Heart right ventricle (tissue), 16 donors: ENCODE measurements at regions not wholly inside any gene's neighbourhood (a gene's known extent, or its start where the extent isn't known, plus 50 kb on each side); places are given as distances from the start of the nearest gene placed in this dataset.

Experiments
- ATAC-seq, 8 donors: fragments of 200-7000 bp; cut with Tn5 transposase; one replicate each; pipeline ENCODE4 v1.9.1; 2020; ENCODE audit warnings: mild to moderate bottlenecking in 8 of 8, moderate library complexity in 8 of 8, moderate number of reproducible peaks in 1 of 8
- DNase-seq, 2 donors: peaks; one replicate each; pipeline ENCODE4 v3.0.0-alpha.2; 2020
- H3K27ac ChIP-seq, 10 donors: fragments of 200-600 bp; sonication (generic) in 2 of 10; one replicate each; pipeline versions ENCODE4 v1.5.0 to v1.8.0; 2020 to 2022; ENCODE audit warnings: mild to moderate bottlenecking in 3 of 10
- H3K27me3 ChIP-seq, 7 donors: fragments of 200-600 bp; one replicate each; pipeline ENCODE4 v1.8.0; 2021 to 2022; ENCODE audit warnings: mild to moderate bottlenecking in 2 of 7
- H3K36me3 ChIP-seq, 9 donors: fragments of 200-600 bp; sonication (generic) in 1 of 9; one replicate each; pipeline versions ENCODE4 v1.5.0 to v1.8.0; 2020 to 2022; ENCODE audit warnings: mild to moderate bottlenecking in 2 of 9
- H3K4me1 ChIP-seq, 9 donors: fragments of 200-600 bp; sonication (generic) in 1 of 9; one replicate each; pipeline versions ENCODE4 v1.5.0 to v1.8.0; 2020 to 2022; ENCODE audit warnings: mild to moderate bottlenecking in 4 of 9
- H3K4me3 ChIP-seq, 10 donors: fragments of 200-600 bp; sonication (generic) in 2 of 10; one replicate each; pipeline versions ENCODE4 v1.5.0 to v1.8.0; 2020 to 2022; ENCODE audit warnings: mild to moderate bottlenecking in 7 of 10, moderate library complexity in 2 of 10
- H3K9me3 ChIP-seq, 11 donors: fragments of 200-600 bp in 10 of 11; sonication (generic) in 2 of 11; one replicate each; pipeline versions ENCODE4 v1.5.0 to v1.8.0; 2013 to 2022; ENCODE audit warnings: mild to moderate bottlenecking in 2 of 11, control low read depth in 1 of 11, moderate library complexity in 1 of 11
- WGBS, 2 donors: extraction: QIAGEN DNeasy Blood & Tissue Kit; methylation state at CpG; one replicate each; pipeline ENCODE4 v1.1.7; 2013; ENCODE audit warnings: inconsistent platforms in 1 of 2; 5-methylcytosine and 5-hydroxymethylcytosine counted together
- intact Hi-C, 10 donors: fragments of 100-400 bp; cut with DNase I; formaldehyde crosslinking; loops; one replicate each; pipeline versions ENCODE4 v1.11.1 to v1.14.2; 2022
- TF ChIP-seq, protein P1 (sequence below), 9 donors: fragments of 200-600 bp; sonication (generic) in 2 of 9; IDR thresholded peaks; one replicate each; pipeline versions ENCODE4 v1.5.0 to v1.8.0; 2021 to 2022; ENCODE audit warnings: antibody characterized with exemption in 9 of 9, mild to moderate bottlenecking in 5 of 9, moderate library complexity in 1 of 9
- donor health status: Arrhythmogenic right ventricular cardiomyopathy.
- donor health status: ischemic (EF 13 %, LVEDD 7.1; RV severe dilation, severe dysfunction).
- donor health status: healthy with polysubstance abuse.
- donor health status: DM: no; HTN: yes; CAD: no.
- donor health status: DM: no; HTN: no; CAD: no.
- donor health status: ischemic (EF 25% LVEDD 6.9; RV normal size, moderate dysfunction).
- donor health status: ischemic (EF 25% LVEDD 5.7; RV mildly dilated, moderate dysfunction).
- donor health status: healthy.
- donor health status: DM: yes; HTN: yes; CAD: no.
- donor health status: Ischemic cardiomyopathy.
- donor health status: ischemic (EF 35%, LVEDD 5.7; RV mildly dilated, moderate dysfunction).
- donor health status: nonischemic (EF 11% LVEDD 7.7; RV severe dilation, severe dysfunction).
- donor health status: DM: yes; HTN: yes; CAD: no.
- donor health status: PGD.
- donor health status: ischemic (EF 29% LVEDD 5.4; RV normal size, mild dysfunction).
- donor health status: nonischemic (EF 23%, LVEDD 6.1; RV moderate dilation, normal function).

DNA sequence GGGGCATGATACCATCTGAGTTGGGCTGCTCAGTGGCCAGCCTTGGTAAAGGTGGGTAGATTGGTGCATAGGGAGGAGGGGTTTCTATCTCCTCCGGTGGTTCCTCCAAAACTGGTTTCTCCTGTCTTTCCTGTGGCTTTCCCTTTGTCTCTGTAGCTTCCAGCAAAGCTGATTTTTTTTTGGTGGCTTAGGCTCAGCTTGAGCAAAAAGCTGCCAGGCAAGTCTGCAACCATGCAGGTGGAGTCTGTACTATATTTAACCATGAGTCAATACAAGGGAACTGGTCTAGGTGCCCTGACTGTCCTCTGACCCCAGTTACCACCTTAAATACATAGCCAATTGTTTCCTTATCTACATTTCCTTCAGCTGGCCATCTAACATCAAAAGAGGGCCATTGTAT is 64.0 kb upstream of the ZNF681 start:
- intact Hi-C loops = no loop called here

DNA sequence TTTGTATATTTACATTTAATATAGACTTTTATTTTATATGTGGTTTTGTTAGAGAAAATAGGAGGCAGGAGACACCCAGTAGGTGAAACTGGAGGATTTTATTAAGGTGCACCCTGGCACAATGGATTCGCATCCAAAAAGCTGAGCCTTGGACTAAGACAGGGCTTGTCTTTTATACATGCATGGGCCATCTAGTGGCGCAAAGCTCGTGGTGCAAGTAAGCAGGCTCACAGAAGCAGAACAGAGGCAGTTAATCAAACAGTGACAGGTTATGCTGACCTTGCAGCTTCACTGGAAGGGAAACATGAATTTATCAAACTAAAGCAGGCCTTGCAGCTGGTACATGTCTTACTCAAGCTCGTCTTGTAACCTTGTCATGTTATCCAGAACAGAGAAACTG is 58.8 kb upstream of the ZNF681 start:
- ATAC-seq = peak in 2 of 8 donors; percentile 42 to 48

More for the DNA sequence above, 64.0 kb upstream of the ZNF681 start:
- Histone ChIP-seq H3K9me3 (peaks cover 0 to 89% (median 34%) of the 10 kb centered on the region in 11 donors), H3K27me3 (no peaks in the 10 kb centered on the region), H3K4me1 (no peaks in the 10 kb centered on the region), H3K36me3 (no peaks in the 10 kb centered on the region), H3K27ac (no peak overlapping the region), H3K4me3 (no peak overlapping the region)
- WGBS, 2 donors = 97 to 100% methylated on average over 1 of the region's 1 CpG
- ATAC-seq = no peak
- no peak for DNase-seq
- TF ChIP-seq, protein P1, sequence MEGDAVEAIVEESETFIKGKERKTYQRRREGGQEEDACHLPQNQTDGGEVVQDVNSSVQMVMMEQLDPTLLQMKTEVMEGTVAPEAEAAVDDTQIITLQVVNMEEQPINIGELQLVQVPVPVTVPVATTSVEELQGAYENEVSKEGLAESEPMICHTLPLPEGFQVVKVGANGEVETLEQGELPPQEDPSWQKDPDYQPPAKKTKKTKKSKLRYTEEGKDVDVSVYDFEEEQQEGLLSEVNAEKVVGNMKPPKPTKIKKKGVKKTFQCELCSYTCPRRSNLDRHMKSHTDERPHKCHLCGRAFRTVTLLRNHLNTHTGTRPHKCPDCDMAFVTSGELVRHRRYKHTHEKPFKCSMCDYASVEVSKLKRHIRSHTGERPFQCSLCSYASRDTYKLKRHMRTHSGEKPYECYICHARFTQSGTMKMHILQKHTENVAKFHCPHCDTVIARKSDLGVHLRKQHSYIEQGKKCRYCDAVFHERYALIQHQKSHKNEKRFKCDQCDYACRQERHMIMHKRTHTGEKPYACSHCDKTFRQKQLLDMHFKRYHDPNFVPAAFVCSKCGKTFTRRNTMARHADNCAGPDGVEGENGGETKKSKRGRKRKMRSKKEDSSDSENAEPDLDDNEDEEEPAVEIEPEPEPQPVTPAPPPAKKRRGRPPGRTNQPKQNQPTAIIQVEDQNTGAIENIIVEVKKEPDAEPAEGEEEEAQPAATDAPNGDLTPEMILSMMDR (IDR thresholded peaks at IDR 0.05) = no peak

DNA sequence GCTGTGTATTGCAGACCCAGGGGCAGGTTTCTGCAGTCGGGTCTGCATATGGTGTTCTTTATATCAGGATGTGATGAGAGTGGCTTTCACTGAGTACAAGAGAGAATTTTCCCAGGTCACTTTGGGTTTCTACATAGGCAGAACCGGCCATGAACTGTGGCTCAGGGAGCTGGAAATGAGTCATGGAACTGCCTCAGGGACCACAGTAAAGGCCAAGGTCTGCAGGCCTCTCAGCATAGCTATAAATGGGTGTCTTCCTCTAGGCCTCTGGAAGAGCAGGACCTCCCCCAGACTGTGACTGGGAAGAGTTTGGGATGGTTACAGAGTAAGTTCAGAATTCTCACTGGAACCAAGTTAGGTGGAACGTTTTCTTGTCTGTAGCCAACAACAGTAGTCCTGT is 51.8 kb upstream of the ZNF681 start:
- H3K9me3 ChIP-seq = peaks cover 0 to 15% (median 0%) of the 10 kb centered on the region in 11 donors
- no peak overlapping the region for H3K4me3 ChIP-seq
- intact Hi-C loops = no loop called here
- H3K4me1 ChIP-seq = no peaks in the 10 kb centered on the region
- TF ChIP-seq, protein P1 (IDR thresholded peaks at IDR 0.05) = no peak
- H3K27ac ChIP-seq = no peak overlapping the region
- DNase-seq = no peak
- peaks cover 0 to 9% (median 0%) of the 10 kb centered on the region in 9 donors for H3K36me3 ChIP-seq
- WGBS, 2 donors = 57 to 61% methylated on average over 3 of the region's 3 CpGs
- no peaks in the 10 kb centered on the region for H3K27me3 ChIP-seq
- ATAC-seq = no peak

More for the DNA sequence above, 58.8 kb upstream of the ZNF681 start:
- TF ChIP-seq, protein P1 (IDR thresholded peaks at IDR 0.05) = peak in 7 of 9 donors; percentile 22 to 49 (median 45)
- H3K27me3 ChIP-seq = no peaks in the 10 kb centered on the region
- DNase-seq = peak in 1 of 2 donors; percentile 21
- 58 to 59% methylated on average over 4 of the region's 4 CpGs for WGBS, 2 donors
- intact Hi-C loops = no loop called here
- no peaks in the 10 kb centered on the region for H3K36me3 ChIP-seq
- peaks cover 0 to 52% (median 3%) of the 10 kb centered on the region in 11 donors for H3K9me3 ChIP-seq
- H3K4me1 ChIP-seq = no peaks in the 10 kb centered on the region
- no peak overlapping the region for H3K4me3 ChIP-seq
- H3K27ac ChIP-seq = no peak overlapping the region
